K562 (cell line): ENCODE measurements at regions not wholly inside any gene's neighbourhood (a gene's known extent, or its start where the extent isn't known, plus 50 kb on each side); places are given as distances from the start of the nearest gene placed in this dataset.
"Not testable (repeated sequence)": the region's sequence is repeated elsewhere in the genome, so short reads cannot be mapped to it uniquely, and the experiment has no call there.

Source experiments
- ATAC-seq: fragments of 200-7000 bp; cut with Tn5 transposase; 3 replicates; pipeline ENCODE4 v1.9.1; 2020; ENCODE audit warnings: moderate library complexity
- BruUV-seq: library from RNA; stranded (reverse); fragments of 400-500 nt; replicated peaks from 2 replicates; lab custom pipeline; 2021; lab: Mats Ljungman, UMichigan
- CTCF ChIA-PET: fragments of 300-600 bp; formaldehyde crosslinking; extraction: SDS; loops from one replicate; lab custom pipeline; 2021; ENCODE audit warnings: low intra/inter-chr PET ratio; lab: Yijun Ruan, JAX
- POLR2A ChIA-PET: fragments of 300-600, 350-650 bp; sonication (Branson Sonifier 250); formaldehyde crosslinking; extraction: SDS; loops from one replicate; lab custom pipeline; 2021; ENCODE audit warnings: antibody characterized with exemption, inconsistent platforms; lab: Yijun Ruan, JAX
- DNase-seq, 4 experiments: peaks; one replicate each; pipeline versions ENCODE4 v3.0.0 to v3.0.0-alpha.2; 2011 to 2018; ENCODE audit warnings: low spot score in 3 of 4, mixed read lengths in 3 of 4; ENCODE audit errors: extremely low read depth in 1 of 4
- FAIRE-seq: peaks from 2 replicates; lab custom pipeline; 2011; peaks lifted over from hg19 to GRCh38; lab: Jason Lieb, UNC
- H2AFZ ChIP-seq: 2 replicates; pipeline ENCODE4 v1.6.0; 2011; ENCODE audit warnings: low read depth, low read length, control low read depth, inconsistent platforms
- H3K27ac ChIP-seq: fragments of 200-600 bp; 3 replicates; pipeline ENCODE4 v1.8.0; 2011; ENCODE audit warnings: low read depth, mild to moderate bottlenecking, control low read depth, inconsistent platforms, low read length, moderate library complexity, mixed read lengths; ENCODE audit errors: extremely low read depth
- H3K27me3 ChIP-seq, 2 experiments: fragments of 300-600 bp in 1 of 2; 2 replicates in 1 of 2; 3 replicates in 1 of 2; pipeline versions ENCODE4 v1.6.0 to v1.8.0; 2011; ENCODE audit warnings: inconsistent platforms in 2 of 2, low read length in 2 of 2, mild to moderate bottlenecking in 1 of 2, mixed read lengths in 1 of 2, moderate library complexity in 1 of 2; ENCODE audit not compliant: control insufficient read depth in 2 of 2, insufficient read depth in 2 of 2
- H3K36me3 ChIP-seq: fragments of 300-600 bp; 3 replicates; pipeline ENCODE4 v1.8.0; 2011; ENCODE audit warnings: mild to moderate bottlenecking, low read length, inconsistent platforms; ENCODE audit not compliant: control insufficient read depth, insufficient read depth
- H3K4me1 ChIP-seq, 2 experiments: fragments of 200-600 bp in 1 of 2; replicated peaks in 1 of 2; 2 replicates in 1 of 2; 3 replicates in 1 of 2; pipeline versions ENCODE4 v1.5.1 to v1.8.0; 2011; ENCODE audit warnings: inconsistent platforms in 2 of 2, low read length in 2 of 2, mild to moderate bottlenecking in 1 of 2, mixed read lengths in 1 of 2, moderate library complexity in 1 of 2; ENCODE audit not compliant: control insufficient read depth in 2 of 2, insufficient read depth in 2 of 2
- H3K4me2 ChIP-seq: 2 replicates; pipeline ENCODE4 v1.6.1; 2011; ENCODE audit warnings: low read length, control low read depth, inconsistent platforms, mixed read lengths; ENCODE audit not compliant: insufficient read depth
- H3K4me3 ChIP-seq: fragments of 200-600 bp; sonication (generic), shearing (Covaris generic); 2 replicates; pipeline ENCODE4 v1.5.1; 2016; ENCODE audit warnings: control low read depth, inconsistent platforms
- H3K79me2 ChIP-seq: fragments of 200-600 bp; 3 replicates; pipeline ENCODE4 v1.8.0; 2011; ENCODE audit warnings: low read length, inconsistent platforms; ENCODE audit not compliant: control insufficient read depth, insufficient read depth
- H3K9ac ChIP-seq, 2 experiments: 2 replicates each; pipeline versions ENCODE4 v1.6.0 to v1.6.1; 2011; ENCODE audit warnings: low read depth in 2 of 2, low read length in 2 of 2, control low read depth in 1 of 2, inconsistent platforms in 1 of 2, mild to moderate bottlenecking in 1 of 2, mixed read lengths in 1 of 2; ENCODE audit not compliant: insufficient read depth in 1 of 2
- H3K9me1 ChIP-seq: one replicate; pipeline ENCODE4 v1.6.0; 2011; ENCODE audit warnings: inconsistent platforms, mild to moderate bottlenecking, low read length, moderate library complexity; ENCODE audit not compliant: control insufficient read depth, insufficient read depth
- H3K9me3 ChIP-seq: replicated peaks from 2 replicates; pipeline ENCODE4 v1.5.1; 2011; ENCODE audit warnings: low read depth, low read length, inconsistent platforms; ENCODE audit not compliant: control insufficient read depth, insufficient read depth
- H4K20me1 ChIP-seq: replicated peaks from 2 replicates; pipeline ENCODE4 v1.6.1; 2011; ENCODE audit warnings: low read length, inconsistent platforms, mixed read lengths; ENCODE audit not compliant: control insufficient read depth, insufficient read depth
- WGBS: fragments of 100-300 bp; shearing (Covaris generic); methylation state at CpG from one replicate; pipeline ENCODE4 v1.1.6; 2016; ENCODE audit warnings: low coverage, mixed read lengths; ENCODE audit not compliant: insufficient coverage; ENCODE audit errors: missing lambda C conversion rate; 5-methylcytosine and 5-hydroxymethylcytosine counted together
- in situ Hi-C: fragments of 300-500 bp; cut with MboI; formaldehyde crosslinking; loops from 4 replicates; pipeline ENCODE4 v1.15.0; 2018; ENCODE audit warnings: inconsistent platforms, mixed read lengths
- intact Hi-C: fragments of 100-400 bp; cut with micrococcal nuclease; formaldehyde crosslinking; loops from 2 replicates; pipeline ENCODE4 v1.14.2; 2022

GRCh38 chr9:42931045-42931444, 747.6 kb downstream of the SPATA31A6 start:
- CTCF ChIA-PET, H4K20me1 ChIP-seq, H3K79me2 ChIP-seq, DNase-seq, H3K27ac ChIP-seq, H3K27me3 ChIP-seq, BruUV-seq, in situ Hi-C loops, ATAC-seq, H3K4me2 ChIP-seq, H3K4me3 ChIP-seq, H3K36me3 ChIP-seq, H3K9me1 ChIP-seq, intact Hi-C loops, H2AFZ ChIP-seq, FAIRE-seq, H3K9ac ChIP-seq, H3K4me1 ChIP-seq, H3K9me3 ChIP-seq, POLR2A ChIA-PET: not testable (repeated sequence)
- WGBS = 0% methylated on average over 1 of the region's 5 CpGs

- H3K79me2 ChIP-seq, POLR2A ChIA-PET, H3K9me1 ChIP-seq, H2AFZ ChIP-seq, FAIRE-seq, H3K9ac ChIP-seq, H4K20me1 ChIP-seq, H3K9me3 ChIP-seq, intact Hi-C loops, H3K4me3 ChIP-seq, H3K4me2 ChIP-seq, CTCF ChIA-PET, DNase-seq, BruUV-seq, in situ Hi-C loops, H3K4me1 ChIP-seq, H3K27me3 ChIP-seq, H3K27ac ChIP-seq, ATAC-seq, H3K36me3 ChIP-seq: not testable (repeated sequence)
- WGBS = 0% methylated on average over 2 of the region's 2 CpGs
These were observed 754.2 kb downstream of the SPATA31A6 start for GRCh38 chr9:42937583-42938235.

DNA sequence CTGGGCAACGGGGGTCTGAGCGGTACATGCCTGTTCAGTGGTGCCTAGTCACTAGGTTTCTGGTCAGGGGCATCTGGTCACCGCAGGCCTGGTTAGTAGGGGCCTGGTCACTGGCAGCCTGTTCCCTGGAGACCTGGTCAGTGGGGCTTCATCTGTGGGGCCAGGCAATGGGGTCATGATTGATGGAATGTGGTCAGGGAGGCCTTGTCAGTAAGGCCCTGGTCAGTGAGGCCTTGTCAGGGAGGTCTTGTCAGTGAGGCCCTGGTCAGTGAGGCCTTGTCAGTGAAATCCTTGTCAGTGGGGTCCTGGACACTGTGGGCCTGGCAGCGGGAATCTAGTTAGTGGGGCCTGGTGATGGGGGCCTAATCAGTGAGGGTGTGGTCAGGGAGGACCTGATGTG, 763.6 kb downstream of the SPATA31A6 start:
- POLR2A ChIA-PET, FAIRE-seq, in situ Hi-C loops, H2AFZ ChIP-seq, H3K4me2 ChIP-seq, BruUV-seq, H3K4me3 ChIP-seq, H3K9me1 ChIP-seq, H3K36me3 ChIP-seq, H3K9ac ChIP-seq, H4K20me1 ChIP-seq, H3K27ac ChIP-seq, H3K27me3 ChIP-seq, CTCF ChIA-PET, H3K9me3 ChIP-seq, intact Hi-C loops, H3K4me1 ChIP-seq, H3K79me2 ChIP-seq: not testable (repeated sequence)
- peak in 1 of 4 experiments; percentile 1 for DNase-seq
- WGBS = no CpG with 5 or more reads among the region's 4 CpGs
- peak; percentile 49; the same call in 1 of the 3 replicates for ATAC-seq
